ENCODE measurements at regions not wholly inside any gene's neighbourhood (a gene's known extent, or its start where the extent isn't known, plus 50 kb on each side); places are given as distances from the start of the nearest gene placed in this dataset.

DNA sequence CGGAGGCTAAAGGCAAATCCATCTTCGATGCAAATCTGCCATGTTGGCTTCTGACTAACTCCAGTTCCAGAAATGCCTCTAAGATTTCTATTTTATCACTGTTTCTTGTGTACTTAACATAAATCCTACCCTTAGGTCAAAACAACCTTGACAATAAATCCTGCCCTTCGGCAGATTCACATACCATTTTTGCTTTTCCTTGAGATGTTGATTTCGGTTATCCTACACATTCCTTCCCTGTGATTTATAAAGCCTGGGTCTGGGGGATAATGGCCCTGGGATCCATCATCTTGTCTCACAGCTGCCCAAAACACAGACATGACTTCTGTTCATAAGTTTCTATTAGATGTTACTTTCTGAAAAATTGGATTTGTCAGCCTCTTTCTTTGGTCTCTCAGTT is 231.7 kb upstream of the CARD18 start:
- TF ChIP-seq, protein P1, sequence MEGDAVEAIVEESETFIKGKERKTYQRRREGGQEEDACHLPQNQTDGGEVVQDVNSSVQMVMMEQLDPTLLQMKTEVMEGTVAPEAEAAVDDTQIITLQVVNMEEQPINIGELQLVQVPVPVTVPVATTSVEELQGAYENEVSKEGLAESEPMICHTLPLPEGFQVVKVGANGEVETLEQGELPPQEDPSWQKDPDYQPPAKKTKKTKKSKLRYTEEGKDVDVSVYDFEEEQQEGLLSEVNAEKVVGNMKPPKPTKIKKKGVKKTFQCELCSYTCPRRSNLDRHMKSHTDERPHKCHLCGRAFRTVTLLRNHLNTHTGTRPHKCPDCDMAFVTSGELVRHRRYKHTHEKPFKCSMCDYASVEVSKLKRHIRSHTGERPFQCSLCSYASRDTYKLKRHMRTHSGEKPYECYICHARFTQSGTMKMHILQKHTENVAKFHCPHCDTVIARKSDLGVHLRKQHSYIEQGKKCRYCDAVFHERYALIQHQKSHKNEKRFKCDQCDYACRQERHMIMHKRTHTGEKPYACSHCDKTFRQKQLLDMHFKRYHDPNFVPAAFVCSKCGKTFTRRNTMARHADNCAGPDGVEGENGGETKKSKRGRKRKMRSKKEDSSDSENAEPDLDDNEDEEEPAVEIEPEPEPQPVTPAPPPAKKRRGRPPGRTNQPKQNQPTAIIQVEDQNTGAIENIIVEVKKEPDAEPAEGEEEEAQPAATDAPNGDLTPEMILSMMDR (conservative IDR thresholded peaks at IDR 0.05; ENCODE audit: low read length), result no peak
- no peak for TF ChIP-seq EZH2phosphoT487 (IDR thresholded peaks at IDR 0.05; ENCODE audit: borderline replicate concordance)
